ENCODE measurements at regions not wholly inside any gene's neighbourhood (a gene's known extent, or its start where the extent isn't known, plus 50 kb on each side); places are given as distances from the start of the nearest gene placed in this dataset.

GRCh38 chr3:14324224-14324944 is 78.0 kb upstream of the SLC6A6 start (continued):
- TF ChIP-seq E2F4 (CRISPR knock-in tag; IDR thresholded peaks at IDR 0.05; ENCODE audit: borderline replicate concordance, low read depth) (no peak), KAT7 (CRISPR knock-in tag; IDR thresholded peaks at IDR 0.05; ENCODE audit: borderline replicate concordance) (no peak), ZNF416 (CRISPR knock-in tag; IDR thresholded peaks at IDR 0.05) (no peak), MYBL2 (CRISPR knock-in tag; IDR thresholded peaks at IDR 0.05) (no peak), ZNF219 (CRISPR knock-in tag; IDR thresholded peaks at IDR 0.05; ENCODE audit: borderline replicate concordance) (no peak), ZNF425 (CRISPR knock-in tag; conservative IDR thresholded peaks at IDR 0.05) (no peak)

GRCh38 chr3:14328422-14328821 is 74.0 kb upstream of the SLC6A6 start:
- no peak overlapping the region for H3K4me3 Mint-ChIP-seq
- H3K27ac Mint-ChIP-seq, result no peak overlapping the region
- H3K4me1 Mint-ChIP-seq, result peaks cover 35% of the 10 kb centered on the region
- no peak for ATAC-seq
- peaks cover 3% of the 10 kb centered on the region; the same call in 1 of the 2 replicates for H3K27me3 Mint-ChIP-seq (ENCODE audit: low read depth)
- peaks cover 4% of the 10 kb centered on the region; the same call in 1 of the 2 replicates for H3K36me3 Mint-ChIP-seq
- POLR2A ChIA-PET, result no interaction called here
- CTCF ChIA-PET, result interaction anchor here (1.2 to 1.8 kb wide), 7 partner anchors 47 to 139 kb away, joined by 3 to 14 read pairs (median 8); no protein-coding TSS in a partner anchor
- H3K9me3 Mint-ChIP-seq, result peaks cover 11% of the 10 kb centered on the region
- DNase-seq (ENCODE audit: low spot score), result no peak
- TF ChIP-seq AR (CRISPR knock-in tag; IDR thresholded peaks at IDR 0.05), result no peak
- no peak for TF ChIP-seq NFE2L1 (CRISPR knock-in tag; IDR thresholded peaks at IDR 0.05)
- no peak for TF ChIP-seq CDX4 (CRISPR knock-in tag; IDR thresholded peaks at IDR 0.05; ENCODE audit: borderline replicate concordance)
- no peak for TF ChIP-seq MLX (CRISPR knock-in tag; IDR thresholded peaks at IDR 0.05)

- Mint-ChIP-seq H3K27ac (peak overlapping the region; percentile 77), H3K4me3 (no peak overlapping the region), H3K9me3 (peaks cover 11% of the 10 kb centered on the region), H3K36me3 (peaks cover 4% of the 10 kb centered on the region; the same call in 1 of the 2 replicates), H3K27me3 (ENCODE audit: low read depth) (peaks cover 3% of the 10 kb centered on the region; the same call in 1 of the 2 replicates), H3K4me1 (peaks cover 35% of the 10 kb centered on the region)
- DNase-seq (ENCODE audit: low spot score), result peak; percentile 39
- ATAC-seq, result peak; percentile 94
- ChIA-PET POLR2A (interaction anchor here (0.8 kb wide), 1 partner anchor 9 kb away, joined by 3 read pairs; no protein-coding TSS in a partner anchor), CTCF (interaction anchor here (0.7 to 1.8 kb wide), 16 partner anchors 16 to 451 kb away, joined by 3 to 14 read pairs (median 5); no protein-coding TSS in a partner anchor)
- no peak for TF ChIP-seq ZNF671 (CRISPR knock-in tag; IDR thresholded peaks at IDR 0.05)
- TF ChIP-seq GTF2I (CRISPR knock-in tag; conservative IDR thresholded peaks at IDR 0.05), result peak; percentile 73; the same call in 1 of the 2 replicates
- no peak; the same call in 1 of the 2 replicates for TF ChIP-seq MAX (CRISPR knock-in tag; IDR thresholded peaks at IDR 0.05)
- peak; percentile 85; the same call in 1 of the 2 replicates for TF ChIP-seq FOXP4 (CRISPR knock-in tag; IDR thresholded peaks at IDR 0.05)
- TF ChIP-seq FOXK1 (CRISPR knock-in tag; IDR thresholded peaks at IDR 0.05), result peak; percentile 47; the same call in 1 of the 2 replicates
These were observed 73.1 kb upstream of the SLC6A6 start for GRCh38 chr3:14329116-14329830.

Measured in WTC11 (cell line).